GM10248 (cell line): ENCODE measurements at regions not wholly inside any gene's neighbourhood (a gene's known extent, or its start where the extent isn't known, plus 50 kb on each side); places are given as distances from the start of the nearest gene placed in this dataset.

Experiments
- CTCF ChIA-PET: fragments of 300-600 bp; sonication (Branson Sonifier 250); formaldehyde crosslinking; extraction: SDS; loops from one replicate; lab custom pipeline; 2021; ENCODE audit warnings: antibody characterized with exemption; lab: Yijun Ruan, JAX
- POLR2A ChIA-PET: fragments of 350-650 bp; sonication (Branson Sonifier 250); formaldehyde crosslinking; extraction: SDS; loops from one replicate; lab custom pipeline; 2020; ENCODE audit warnings: antibody characterized with exemption; lab: Yijun Ruan, JAX
- DNase-seq: peaks from one replicate; pipeline ENCODE4 v3.0.0; 2012; ENCODE audit errors: extremely low spot score
- TF ChIP-seq, protein P1 (sequence below): IDR thresholded peaks from 2 replicates; pipeline ENCODE4 v1.5.1; 2012; ENCODE audit warnings: mild to moderate bottlenecking, low read depth; ENCODE audit errors: extremely low read depth, missing control alignments, control extremely low read depth

DNA sequence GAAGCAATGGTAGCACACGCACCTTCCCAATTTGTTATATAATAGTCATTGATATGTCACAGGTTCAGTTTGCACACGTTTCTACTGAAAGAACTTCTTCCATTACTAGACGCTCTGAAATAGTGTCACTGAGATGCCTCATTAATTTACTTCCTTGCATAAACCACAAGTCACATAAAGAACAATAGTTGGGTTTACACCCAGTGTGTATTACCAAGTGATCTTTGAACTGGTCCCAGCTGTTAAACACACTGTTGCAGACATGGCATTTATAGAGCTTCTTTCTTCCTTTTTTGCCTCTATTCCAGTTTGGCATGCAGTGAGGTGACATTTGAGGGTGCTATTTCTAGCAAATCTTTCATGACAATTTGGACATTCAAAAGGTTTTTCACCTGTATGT is 245.3 kb downstream of the EPM2A start:
- CTCF ChIA-PET: no interaction called here

GRCh38 chr6:145491126-145491525 is 244.2 kb downstream of the EPM2A start:
- CTCF ChIA-PET: no interaction called here
- POLR2A ChIA-PET: no interaction called here

More for the DNA sequence above, 245.3 kb downstream of the EPM2A start:
- TF ChIP-seq, protein P1, sequence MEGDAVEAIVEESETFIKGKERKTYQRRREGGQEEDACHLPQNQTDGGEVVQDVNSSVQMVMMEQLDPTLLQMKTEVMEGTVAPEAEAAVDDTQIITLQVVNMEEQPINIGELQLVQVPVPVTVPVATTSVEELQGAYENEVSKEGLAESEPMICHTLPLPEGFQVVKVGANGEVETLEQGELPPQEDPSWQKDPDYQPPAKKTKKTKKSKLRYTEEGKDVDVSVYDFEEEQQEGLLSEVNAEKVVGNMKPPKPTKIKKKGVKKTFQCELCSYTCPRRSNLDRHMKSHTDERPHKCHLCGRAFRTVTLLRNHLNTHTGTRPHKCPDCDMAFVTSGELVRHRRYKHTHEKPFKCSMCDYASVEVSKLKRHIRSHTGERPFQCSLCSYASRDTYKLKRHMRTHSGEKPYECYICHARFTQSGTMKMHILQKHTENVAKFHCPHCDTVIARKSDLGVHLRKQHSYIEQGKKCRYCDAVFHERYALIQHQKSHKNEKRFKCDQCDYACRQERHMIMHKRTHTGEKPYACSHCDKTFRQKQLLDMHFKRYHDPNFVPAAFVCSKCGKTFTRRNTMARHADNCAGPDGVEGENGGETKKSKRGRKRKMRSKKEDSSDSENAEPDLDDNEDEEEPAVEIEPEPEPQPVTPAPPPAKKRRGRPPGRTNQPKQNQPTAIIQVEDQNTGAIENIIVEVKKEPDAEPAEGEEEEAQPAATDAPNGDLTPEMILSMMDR: no peak
- DNase-seq: no peak
- POLR2A ChIA-PET: no interaction called here

DNA sequence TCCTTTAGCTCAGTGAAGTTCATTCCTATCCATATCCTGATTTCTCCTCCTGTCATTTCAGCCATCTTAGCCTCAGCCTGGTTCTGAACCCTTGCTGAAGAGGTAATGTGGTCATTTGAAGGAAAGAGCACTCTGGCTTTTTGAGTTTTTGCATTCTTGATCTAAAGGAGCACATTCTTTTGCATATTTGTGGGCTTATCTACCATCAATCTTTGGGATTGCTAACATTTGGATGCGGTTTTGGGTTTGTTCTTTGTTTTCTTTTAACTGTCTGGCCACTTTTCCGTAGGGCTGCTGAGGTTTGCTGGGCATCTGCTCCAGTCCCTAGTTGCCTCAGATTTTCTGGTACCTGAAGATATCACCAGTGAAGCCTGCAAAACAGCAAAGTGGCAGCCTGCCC is 238.3 kb downstream of the EPM2A start:
- no peak for DNase-seq
- TF ChIP-seq, protein P1: no peak
- CTCF ChIA-PET: interaction anchor here (0.9 kb wide), 1 partner anchor 16 kb away, joined by 3 read pairs; no protein-coding TSS in a partner anchor
- POLR2A ChIA-PET: no interaction called here

More at GRCh38 chr6:145491126-145491525, 244.2 kb downstream of the EPM2A start:
- no peak for DNase-seq
- TF ChIP-seq, protein P1: no peak

DNA sequence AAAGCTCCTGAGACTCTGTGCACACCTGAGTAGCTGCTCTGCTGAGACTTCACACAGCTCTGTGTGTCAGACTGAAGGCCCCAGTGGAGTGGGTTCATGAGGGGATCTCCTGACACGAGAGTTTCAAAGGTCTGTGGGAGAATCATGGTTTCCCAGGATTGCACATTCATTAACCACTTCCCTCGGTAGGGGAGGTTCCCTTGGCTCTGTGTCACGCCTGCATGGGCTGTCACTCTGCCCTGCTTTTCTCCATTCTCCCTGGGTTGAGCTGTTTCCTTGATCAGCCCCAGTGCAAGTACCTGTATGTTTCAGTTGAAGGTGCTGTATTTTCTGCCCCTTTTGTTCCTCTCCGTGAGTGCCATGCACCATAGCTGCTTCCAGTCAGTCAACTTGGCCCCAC is 236.9 kb downstream of the EPM2A start:
- TF ChIP-seq, protein P1: no peak
- POLR2A ChIA-PET: no interaction called here
- DNase-seq: no peak
- CTCF ChIA-PET: interaction anchor here (1.0 kb wide), 1 partner anchor 9 kb away, joined by 5 read pairs; no protein-coding TSS in a partner anchor

GRCh38 chr6:145502416-145502815 is 232.9 kb downstream of the EPM2A start:
- ChIA-PET CTCF (interaction anchor here (1.0 to 1.1 kb wide), 3 partner anchors 9 to 13 kb away, joined by 3 to 4 read pairs (median 3); no protein-coding TSS in a partner anchor), POLR2A (no interaction called here)
- no peak for DNase-seq
- TF ChIP-seq, protein P1: no peak

GRCh38 chr6:145506136-145506535 is 229.2 kb downstream of the EPM2A start:
- CTCF ChIA-PET: no interaction called here
- DNase-seq: no peak
- TF ChIP-seq, protein P1: no peak
- POLR2A ChIA-PET: no interaction called here

DNA sequence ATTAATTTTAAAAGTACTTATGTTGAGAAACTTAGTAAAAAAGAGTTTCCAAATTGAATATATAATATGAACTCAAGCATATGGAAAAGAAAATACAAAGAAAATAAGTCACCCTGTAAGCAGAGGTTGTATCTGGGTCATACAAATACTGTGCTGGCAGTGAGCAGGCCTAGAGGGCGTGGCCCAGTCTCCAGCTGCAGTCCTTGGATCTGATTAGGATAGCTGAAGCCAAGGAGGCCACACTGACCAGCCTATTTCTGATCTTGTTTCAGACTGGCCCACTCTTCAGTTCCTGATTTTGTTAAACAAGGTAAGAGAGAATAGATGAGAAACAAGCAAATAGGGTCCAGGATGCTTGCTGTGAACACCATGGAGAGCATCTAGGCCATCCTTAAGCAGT is 228.8 kb downstream of the EPM2A start:
- ChIA-PET CTCF (interaction anchor here (1.7 kb wide), 1 partner anchor 8 kb away, joined by 5 read pairs; no protein-coding TSS in a partner anchor), POLR2A (no interaction called here)
- TF ChIP-seq, protein P1: no peak
- no peak for DNase-seq
